GM12872 (cell line): ENCODE measurements at regions not wholly inside any gene's neighbourhood (a gene's known extent, or its start where the extent isn't known, plus 50 kb on each side); places are given as distances from the start of the nearest gene placed in this dataset.

Experiments used
- CTCF ChIP-seq: IDR thresholded peaks from 3 replicates; pipeline ENCODE4 v1.5.1; 2011; ENCODE audit warnings: low read depth, mild to moderate bottlenecking, low read length, moderate library complexity; ENCODE audit not compliant: insufficient read depth

- no peak for TF ChIP-seq CTCF
Observed at GRCh38 chr4:24256066-24256465, 328.3 kb downstream of the DHX15 start.

GRCh38 chr4:24252121-24252520 lies 332.2 kb downstream of the DHX15 start:
- TF ChIP-seq CTCF: no peak

- TF ChIP-seq CTCF: no peak
Observed at GRCh38 chr4:24251589-24251988, 332.8 kb downstream of the DHX15 start.

- TF ChIP-seq CTCF: no peak
Observed at GRCh38 chr4:24249972-24250371, 334.4 kb downstream of the DHX15 start.

GRCh38 chr4:24248674-24249630 lies 335.4 kb downstream of the DHX15 start:
- TF ChIP-seq CTCF: no peak

GRCh38 chr4:24245491-24245820 lies 338.9 kb downstream of the DHX15 start:
- TF ChIP-seq CTCF: no peak

GRCh38 chr4:24244663-24245490 lies 339.5 kb downstream of the DHX15 start:
- TF ChIP-seq CTCF: no peak
